ENCODE measurements at regions not wholly inside any gene's neighbourhood (a gene's known extent, or its start where the extent isn't known, plus 50 kb on each side); places are given as distances from the start of the nearest gene placed in this dataset.

DNA sequence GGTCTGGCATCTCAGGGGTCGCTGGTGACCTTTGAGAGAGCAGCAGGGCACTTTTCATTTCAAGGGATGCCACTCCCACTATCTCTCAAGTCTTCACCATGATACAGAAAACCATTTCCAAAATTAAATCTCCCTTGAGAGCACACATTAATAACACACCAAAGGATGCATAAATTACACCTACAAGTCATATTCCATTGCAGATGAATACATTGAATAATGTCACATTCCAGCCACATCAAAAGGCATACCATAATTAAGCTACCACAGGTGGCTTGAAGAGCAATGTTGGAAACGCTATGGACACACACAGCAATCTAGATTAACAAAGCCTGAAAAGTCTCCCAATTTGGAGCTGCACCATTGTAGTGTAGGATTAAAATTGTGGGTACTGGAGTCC is 353.3 kb upstream of the ZMIZ1 start:
- no peak for TF ChIP-seq POLR2AphosphoS5 (IDR thresholded peaks at IDR 0.05)
- TF ChIP-seq CTCF (IDR thresholded peaks at IDR 0.05), result no peak
- no peak for TF ChIP-seq EP300 (IDR thresholded peaks at IDR 0.05)
- no peak for TF ChIP-seq POLR2A (IDR thresholded peaks at IDR 0.05)
- Histone ChIP-seq H3K27ac (no peak overlapping the region), H3K4me1 (no peaks in the 10 kb centered on the region), H3K27me3 (no peaks in the 10 kb centered on the region), H3K9me3 (no peaks in the 10 kb centered on the region), H3K4me3 (no peak overlapping the region), H3K36me3 (no peaks in the 10 kb centered on the region)
- ATAC-seq (ENCODE audit: low FRiP score in 2 of 2) (no peak), DNase-seq (no peak)
- WGBS, 2 donors, result 69 to 74% methylated on average over 2 of the region's 2 CpGs

DNA sequence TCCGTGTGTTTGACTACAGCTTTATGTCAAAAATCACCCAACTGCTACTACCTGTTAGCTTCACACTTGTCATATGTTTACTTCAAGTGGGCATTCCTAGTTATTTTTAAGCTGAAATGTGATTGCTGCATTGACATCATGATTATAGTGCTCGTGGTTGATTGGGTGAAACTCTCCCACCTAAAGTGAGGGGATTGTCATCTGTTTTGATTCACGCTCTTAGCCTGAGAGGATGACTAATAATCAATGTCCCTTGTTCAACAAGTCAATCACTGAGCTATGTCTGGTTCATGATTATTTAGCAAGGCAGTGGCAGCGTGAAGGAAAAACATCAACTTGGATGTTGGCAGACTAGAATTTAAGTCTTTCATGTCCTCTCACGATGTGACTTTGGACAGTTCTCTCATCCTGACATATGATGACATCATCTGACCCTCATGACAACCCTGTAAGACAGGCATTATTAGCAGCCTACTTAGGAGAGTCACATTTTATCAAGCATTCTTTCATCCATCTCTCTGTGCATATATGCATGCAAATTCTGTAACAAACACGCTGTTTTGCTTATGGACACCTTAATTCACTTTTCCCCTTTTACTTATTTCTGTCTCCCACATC is 352.6 kb upstream of the ZMIZ1 start:
- ATAC-seq (ENCODE audit: low FRiP score in 2 of 2) (no peak), DNase-seq (no peak)
- H3K36me3 ChIP-seq, result no peaks in the 10 kb centered on the region
- H3K4me1 ChIP-seq, result no peaks in the 10 kb centered on the region
- H3K4me3 ChIP-seq, result no peak overlapping the region
- WGBS, 2 donors, result 83 to 84% methylated on average over 6 of the region's 6 CpGs
- no peaks in the 10 kb centered on the region for H3K9me3 ChIP-seq
- no peak for TF ChIP-seq CTCF (IDR thresholded peaks at IDR 0.05)
- no peak for TF ChIP-seq EP300 (IDR thresholded peaks at IDR 0.05)
- TF ChIP-seq POLR2A (IDR thresholded peaks at IDR 0.05), result no peak
- no peak for TF ChIP-seq POLR2AphosphoS5 (IDR thresholded peaks at IDR 0.05)
- H3K27me3 ChIP-seq, result no peaks in the 10 kb centered on the region
- no peak overlapping the region for H3K27ac ChIP-seq

DNA sequence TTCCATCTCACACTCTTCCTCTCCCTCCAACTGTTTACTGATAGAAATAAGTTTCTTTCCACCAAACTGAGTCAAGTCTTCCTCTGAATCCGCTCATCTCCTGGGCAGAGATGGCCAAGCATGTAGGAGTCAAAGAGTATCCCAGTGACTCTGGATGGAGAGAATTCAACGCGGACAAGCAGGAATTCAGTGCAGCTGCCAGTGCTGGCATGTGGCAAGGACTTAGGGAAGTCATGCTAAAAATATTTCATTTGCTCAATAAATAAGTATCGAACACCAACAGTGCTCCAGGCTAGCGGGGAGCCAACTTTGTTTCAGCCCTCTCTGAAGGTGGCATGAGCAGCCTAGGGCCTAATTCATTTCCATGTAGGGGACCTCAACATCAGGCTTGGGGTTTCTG is 351.6 kb upstream of the ZMIZ1 start:
- TF ChIP-seq POLR2AphosphoS5 (IDR thresholded peaks at IDR 0.05), result no peak
- no peak for TF ChIP-seq CTCF (IDR thresholded peaks at IDR 0.05)
- TF ChIP-seq EP300 (IDR thresholded peaks at IDR 0.05), result no peak
- TF ChIP-seq POLR2A (IDR thresholded peaks at IDR 0.05), result no peak
- Histone ChIP-seq H3K4me3 (no peak overlapping the region), H3K4me1 (no peaks in the 10 kb centered on the region), H3K36me3 (no peaks in the 10 kb centered on the region), H3K27me3 (no peaks in the 10 kb centered on the region), H3K27ac (no peak overlapping the region), H3K9me3 (no peaks in the 10 kb centered on the region)
- DNase-seq (no peak), ATAC-seq (ENCODE audit: low FRiP score in 2 of 2) (no peak)
- 60 to 68% methylated on average over 5 of the region's 5 CpGs for WGBS, 2 donors

DNA sequence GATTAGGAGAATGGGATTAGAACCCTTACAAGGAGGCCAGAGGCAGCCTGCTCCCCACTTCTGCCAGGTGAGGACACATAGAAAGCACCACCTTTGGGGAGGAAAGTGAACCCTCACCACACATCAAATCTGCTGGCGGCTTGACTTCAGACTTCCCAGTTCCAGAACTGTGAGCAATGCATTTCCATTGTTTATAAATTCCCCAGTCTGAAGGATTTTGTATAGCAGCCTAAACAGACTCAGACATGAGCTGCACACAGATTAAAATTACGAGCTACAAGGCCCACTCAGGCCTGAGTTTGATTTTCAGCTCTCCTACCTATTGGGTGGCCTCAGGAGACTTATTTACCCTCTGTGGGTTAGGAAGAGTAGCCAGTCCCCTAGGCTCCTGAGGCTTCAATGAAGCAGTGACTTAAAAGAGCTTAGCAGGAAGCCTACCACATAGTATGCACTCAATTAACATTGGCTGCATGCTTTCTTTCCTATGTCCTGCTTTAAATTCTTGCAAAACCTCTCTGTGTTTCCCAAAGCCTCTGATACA is 350.7 kb upstream of the ZMIZ1 start:
- no peaks in the 10 kb centered on the region for H3K9me3 ChIP-seq
- WGBS, 2 donors, result 98 to 100% methylated on average over 2 of the region's 2 CpGs
- H3K36me3 ChIP-seq, result no peaks in the 10 kb centered on the region
- H3K4me3 ChIP-seq, result no peak overlapping the region
- no peak overlapping the region for H3K27ac ChIP-seq
- no peaks in the 10 kb centered on the region for H3K27me3 ChIP-seq
- H3K4me1 ChIP-seq, result no peaks in the 10 kb centered on the region
- ATAC-seq (ENCODE audit: low FRiP score in 2 of 2) (no peak), DNase-seq (no peak)
- TF ChIP-seq POLR2A (IDR thresholded peaks at IDR 0.05), result no peak
- TF ChIP-seq CTCF (IDR thresholded peaks at IDR 0.05), result no peak
- no peak for TF ChIP-seq EP300 (IDR thresholded peaks at IDR 0.05)
- TF ChIP-seq POLR2AphosphoS5 (IDR thresholded peaks at IDR 0.05), result no peak

- Histone ChIP-seq H3K27ac (no peak overlapping the region), H3K4me1 (no peaks in the 10 kb centered on the region), H3K9me3 (no peaks in the 10 kb centered on the region), H3K27me3 (no peaks in the 10 kb centered on the region), H3K36me3 (no peaks in the 10 kb centered on the region), H3K4me3 (no peak overlapping the region)
- TF ChIP-seq CTCF (IDR thresholded peaks at IDR 0.05), result no peak
- no peak for TF ChIP-seq POLR2A (IDR thresholded peaks at IDR 0.05)
- no peak for TF ChIP-seq EP300 (IDR thresholded peaks at IDR 0.05)
- no peak for TF ChIP-seq POLR2AphosphoS5 (IDR thresholded peaks at IDR 0.05)
- 91% methylated on average over 7 to 10 of the region's 10 CpGs for WGBS, 2 donors
- ATAC-seq (ENCODE audit: low FRiP score in 2 of 2) (no peak), DNase-seq (no peak)
These were observed 349.5 kb upstream of the ZMIZ1 start for GRCh38 chr10:78719276-78719675.
